LNCaP clone FGC (cell line): ENCODE measurements at regions not wholly inside any gene's neighbourhood (a gene's known extent, or its start where the extent isn't known, plus 50 kb on each side); places are given as distances from the start of the nearest gene placed in this dataset.

Source experiments
- DNase-seq: peaks from one replicate; pipeline ENCODE4 v3.0.0-alpha.2; 2011; ENCODE audit warnings: low read depth
- H3K4me3 ChIP-seq: 2 replicates; pipeline ENCODE4 v1.5.1; 2011; ENCODE audit warnings: mild to moderate bottlenecking, low read depth, low read length, control low read depth
- TF ChIP-seq, protein P1 (sequence below): IDR thresholded peaks from 2 replicates; pipeline ENCODE4 v1.5.1; 2012; ENCODE audit warnings: mild to moderate bottlenecking; ENCODE audit not compliant: control insufficient read depth, insufficient read depth; ENCODE audit errors: extremely low read depth

DNA sequence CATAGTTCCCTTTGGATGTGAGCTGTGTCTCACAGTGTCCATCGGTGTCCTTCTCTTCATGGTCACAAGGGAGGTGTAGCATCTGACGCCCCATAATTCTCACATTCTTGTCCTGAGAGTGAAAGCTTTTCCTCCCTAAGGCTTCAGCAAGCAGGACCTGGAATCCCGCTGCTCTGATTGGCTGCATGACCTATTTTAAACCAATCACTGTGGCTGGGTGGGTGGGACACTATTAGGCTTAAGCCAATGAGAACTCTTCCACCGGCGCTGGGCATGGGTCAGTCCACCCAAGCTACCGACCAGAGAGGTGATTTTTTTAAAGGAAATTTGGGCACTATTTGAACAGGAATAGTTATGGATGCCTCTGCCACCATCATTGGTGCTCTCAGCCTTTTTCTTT, 385.9 kb downstream of the MFSD1 start:
- TF ChIP-seq, protein P1, sequence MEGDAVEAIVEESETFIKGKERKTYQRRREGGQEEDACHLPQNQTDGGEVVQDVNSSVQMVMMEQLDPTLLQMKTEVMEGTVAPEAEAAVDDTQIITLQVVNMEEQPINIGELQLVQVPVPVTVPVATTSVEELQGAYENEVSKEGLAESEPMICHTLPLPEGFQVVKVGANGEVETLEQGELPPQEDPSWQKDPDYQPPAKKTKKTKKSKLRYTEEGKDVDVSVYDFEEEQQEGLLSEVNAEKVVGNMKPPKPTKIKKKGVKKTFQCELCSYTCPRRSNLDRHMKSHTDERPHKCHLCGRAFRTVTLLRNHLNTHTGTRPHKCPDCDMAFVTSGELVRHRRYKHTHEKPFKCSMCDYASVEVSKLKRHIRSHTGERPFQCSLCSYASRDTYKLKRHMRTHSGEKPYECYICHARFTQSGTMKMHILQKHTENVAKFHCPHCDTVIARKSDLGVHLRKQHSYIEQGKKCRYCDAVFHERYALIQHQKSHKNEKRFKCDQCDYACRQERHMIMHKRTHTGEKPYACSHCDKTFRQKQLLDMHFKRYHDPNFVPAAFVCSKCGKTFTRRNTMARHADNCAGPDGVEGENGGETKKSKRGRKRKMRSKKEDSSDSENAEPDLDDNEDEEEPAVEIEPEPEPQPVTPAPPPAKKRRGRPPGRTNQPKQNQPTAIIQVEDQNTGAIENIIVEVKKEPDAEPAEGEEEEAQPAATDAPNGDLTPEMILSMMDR: no peak
- H3K4me3 ChIP-seq: no peak overlapping the region

DNA sequence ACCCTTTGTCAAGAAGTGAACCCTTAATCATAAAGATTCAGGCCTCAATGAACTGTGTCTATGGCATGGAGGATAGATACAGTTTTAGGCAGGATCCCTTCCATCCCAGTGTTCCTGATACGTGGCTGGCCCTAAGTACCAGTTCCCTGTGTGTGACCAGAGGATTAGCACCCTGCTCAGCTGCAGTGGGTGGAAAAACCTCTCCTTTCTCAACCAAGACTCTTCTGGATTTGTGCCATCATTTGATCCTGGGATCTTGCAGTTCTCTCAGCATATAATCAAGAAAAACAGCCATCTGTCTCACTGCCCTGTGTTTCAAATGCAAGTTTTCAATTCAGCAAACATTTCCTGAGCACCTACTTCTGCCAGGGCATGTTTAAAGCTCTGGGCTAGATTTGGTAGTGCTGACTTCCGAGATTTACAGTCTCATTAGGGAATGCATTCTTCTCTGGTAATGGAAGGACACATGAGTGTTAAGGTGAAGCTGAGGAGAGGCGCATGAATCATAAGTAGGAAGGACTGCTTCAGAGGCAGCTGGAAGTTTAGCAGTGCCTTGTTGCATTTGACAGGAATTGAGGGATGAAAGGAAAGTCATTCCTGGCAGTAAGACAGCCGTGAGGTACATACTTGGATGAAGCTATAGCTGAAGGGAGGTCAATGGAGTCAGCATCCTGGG, 388.3 kb downstream of the MFSD1 start:
- TF ChIP-seq, protein P1: no peak
- no peak overlapping the region for H3K4me3 ChIP-seq
- DNase-seq: no peak

More for the DNA sequence above, 385.9 kb downstream of the MFSD1 start:
- no peak for DNase-seq

DNA sequence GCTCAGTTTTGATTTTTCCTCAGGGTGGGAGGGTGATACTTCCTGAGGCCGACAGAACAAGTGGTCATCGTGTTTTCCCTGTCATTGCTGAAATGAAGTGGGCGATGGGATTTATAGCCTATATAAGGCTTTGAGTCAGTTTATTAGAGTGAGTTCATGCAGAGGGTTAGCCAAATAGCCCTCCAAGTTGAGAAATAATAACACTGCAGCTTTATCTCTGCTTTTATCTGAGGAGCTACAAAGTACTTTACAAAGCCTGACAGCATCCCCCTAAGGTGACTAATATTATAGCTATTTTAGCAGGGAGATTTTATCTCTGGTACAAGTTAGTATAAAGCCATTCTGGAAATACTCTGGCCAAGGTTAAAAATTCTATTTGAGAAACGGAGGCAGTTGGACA, 389.6 kb downstream of the MFSD1 start:
- DNase-seq: no peak
- H3K4me3 ChIP-seq: no peak overlapping the region
- TF ChIP-seq, protein P1: no peak

DNA sequence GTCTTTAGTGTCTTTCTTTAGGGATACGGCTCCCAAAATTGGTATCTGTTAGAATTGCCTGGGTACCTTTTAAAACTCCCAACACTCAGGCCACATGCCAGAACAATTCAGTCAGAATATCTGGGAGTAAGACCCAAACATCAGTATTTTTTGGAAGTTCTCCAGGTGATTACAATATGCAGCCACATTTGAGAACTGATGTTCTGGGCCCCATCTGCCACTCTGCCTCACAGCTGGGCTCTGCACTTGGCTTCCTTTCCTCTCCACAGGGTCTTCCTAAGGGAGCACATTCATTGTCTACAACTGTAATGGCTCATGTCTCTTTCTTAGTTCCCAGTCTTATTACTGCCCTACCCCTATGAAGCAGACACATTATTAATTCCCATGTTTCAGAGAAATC, 394.5 kb downstream of the MFSD1 start:
- no peak for DNase-seq
- H3K4me3 ChIP-seq: no peak overlapping the region

DNA sequence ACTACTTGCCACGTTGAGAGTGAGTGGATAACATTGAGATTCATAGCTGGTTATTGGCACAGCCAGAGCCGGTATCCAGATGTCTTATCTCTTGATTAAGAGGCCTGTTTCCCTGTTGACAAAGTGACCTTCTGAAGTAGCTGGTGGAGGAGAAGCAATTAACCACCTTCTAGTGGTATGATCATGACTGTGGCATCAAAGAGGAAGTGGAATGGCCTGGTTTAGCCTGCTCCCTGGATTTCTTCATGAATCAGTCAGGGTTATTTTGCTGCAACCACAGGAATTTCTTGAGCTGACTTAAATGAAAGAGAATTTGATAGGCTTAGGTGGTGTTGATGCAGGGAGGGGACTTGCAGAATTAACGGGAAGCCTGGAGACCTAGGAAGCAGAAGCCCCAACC, 398.3 kb downstream of the MFSD1 start:
- TF ChIP-seq, protein P1: no peak
- no peak overlapping the region for H3K4me3 ChIP-seq
- no peak for DNase-seq

More for the DNA sequence above, 394.5 kb downstream of the MFSD1 start:
- TF ChIP-seq, protein P1: no peak

DNA sequence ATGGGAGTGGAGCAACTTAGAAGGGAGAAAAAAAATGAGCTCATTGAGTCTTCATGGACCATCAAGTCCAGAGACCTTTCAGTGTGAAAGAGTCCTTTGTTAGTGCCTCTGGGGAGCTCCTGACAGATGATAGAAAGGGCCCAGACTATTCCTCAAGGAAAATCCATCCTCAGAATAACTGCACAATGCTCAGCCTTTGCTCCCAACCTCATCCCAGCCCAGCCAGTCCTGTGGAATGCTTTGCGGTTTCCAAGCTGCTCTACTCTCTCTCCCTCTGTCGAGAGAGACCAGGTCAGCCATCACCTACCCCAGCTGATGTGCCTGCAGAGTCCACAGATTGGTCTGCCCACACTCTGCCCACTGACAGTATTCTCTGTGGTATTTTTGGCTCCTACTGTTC, 406.2 kb downstream of the MFSD1 start:
- TF ChIP-seq, protein P1: no peak
- DNase-seq: no peak

DNA sequence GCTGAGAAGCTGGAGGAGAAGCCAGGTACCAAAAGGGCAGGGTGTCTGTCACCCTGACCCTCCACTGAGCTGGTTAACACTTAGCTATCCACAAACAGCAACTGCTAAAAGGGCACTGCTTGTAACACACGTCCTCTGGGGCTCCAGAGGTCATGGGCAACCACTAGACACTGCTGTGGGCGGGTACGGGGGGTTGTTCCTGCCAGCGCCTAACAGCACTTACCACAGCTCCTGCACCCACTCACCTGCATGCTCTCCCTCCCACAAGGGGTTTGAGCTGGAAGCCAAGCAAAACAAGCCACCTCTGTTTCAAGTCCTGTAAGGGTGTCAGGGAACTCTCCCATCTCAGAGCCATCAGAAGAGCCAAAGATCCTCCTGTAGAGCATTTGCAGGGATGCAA, 407.6 kb downstream of the MFSD1 start:
- DNase-seq: no peak
- TF ChIP-seq, protein P1: no peak
- H3K4me3 ChIP-seq: no peak overlapping the region

More for the DNA sequence above, 406.2 kb downstream of the MFSD1 start:
- H3K4me3 ChIP-seq: no peak overlapping the region
